Glutamatergic neuron (in vitro differentiated cells): ENCODE measurements at regions not wholly inside any gene's neighbourhood (a gene's known extent, or its start where the extent isn't known, plus 50 kb on each side); places are given as distances from the start of the nearest gene placed in this dataset.
A peak's percentile ranks its signal among the peaks of the same experiment; 100 is the strongest.
"Not testable (repeated sequence)": the region's sequence is repeated elsewhere in the genome, so short reads cannot be mapped to it uniquely, and the experiment has no call there.

Source experiments
- DNase-seq: peaks from one replicate; pipeline ENCODE4 v3.0.0; 2022
- H3K27ac Mint-ChIP-seq: one replicate; pipeline ENCODE4 v1.8.0; 2020; ENCODE audit warnings: mild to moderate bottlenecking, mixed read lengths, inconsistent platforms; ENCODE audit not compliant: unreplicated experiment
- H3K27me3 Mint-ChIP-seq: one replicate; pipeline ENCODE4 v1.8.0; 2020; ENCODE audit warnings: mild to moderate bottlenecking, moderate library complexity, mixed read lengths, inconsistent platforms; ENCODE audit not compliant: unreplicated experiment
- H3K36me3 Mint-ChIP-seq: one replicate; pipeline ENCODE4 v1.8.0; 2020; ENCODE audit warnings: mild to moderate bottlenecking, mixed read lengths, inconsistent platforms; ENCODE audit not compliant: unreplicated experiment
- H3K4me1 Mint-ChIP-seq: one replicate; pipeline ENCODE4 v1.8.0; 2020; ENCODE audit warnings: mild to moderate bottlenecking, low read depth, mixed read lengths, inconsistent platforms; ENCODE audit not compliant: unreplicated experiment
- H3K4me3 Mint-ChIP-seq: one replicate; pipeline ENCODE4 v1.8.0; 2020; ENCODE audit warnings: mild to moderate bottlenecking, mixed read lengths, inconsistent platforms; ENCODE audit not compliant: unreplicated experiment
- H3K9me3 Mint-ChIP-seq: one replicate; pipeline ENCODE4 v1.8.0; 2020; ENCODE audit warnings: mild to moderate bottlenecking, moderate library complexity, mixed read lengths, inconsistent platforms; ENCODE audit not compliant: unreplicated experiment
- TF ChIP-seq, protein P1 (sequence below): fragments of 200-600 bp; sonication (generic); IDR thresholded peaks from one replicate; pipeline ENCODE4 v1.5.0; 2021; ENCODE audit not compliant: partially characterized antibody, unreplicated experiment

DNA sequence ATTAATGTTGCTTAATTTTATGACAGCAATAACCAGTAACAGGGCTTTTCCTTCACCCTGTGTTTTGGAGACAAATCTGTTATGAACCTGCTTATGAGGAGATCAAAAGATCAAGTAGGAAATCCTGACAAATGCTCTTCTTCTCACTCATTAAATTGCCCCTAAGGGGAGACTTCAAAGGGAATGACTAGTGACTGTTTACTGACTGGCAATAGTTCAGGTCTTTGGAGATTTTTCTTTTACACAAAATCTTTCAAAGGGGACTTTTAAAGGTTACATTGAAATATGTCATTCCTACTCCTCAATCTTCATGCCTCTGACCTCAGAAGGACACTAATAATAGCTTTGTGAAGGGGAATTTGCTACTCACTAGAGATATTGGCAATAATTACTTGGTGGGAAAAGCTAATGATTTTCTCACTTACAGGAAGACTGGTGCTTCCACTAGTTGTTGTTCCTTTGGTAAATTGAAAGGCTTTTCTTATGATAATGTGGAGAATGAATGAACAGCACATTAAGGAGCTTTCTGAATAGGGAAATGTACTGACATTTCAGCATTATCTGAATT lies 292.9 kb upstream of the CA10 start:
- DNase-seq, result no peak
- H3K4me1 Mint-ChIP-seq, result no peaks in the 10 kb centered on the region
- no peaks in the 10 kb centered on the region for H3K36me3 Mint-ChIP-seq
- no peak overlapping the region for H3K4me3 Mint-ChIP-seq
- H3K27me3 Mint-ChIP-seq, result no peaks in the 10 kb centered on the region
- no peaks in the 10 kb centered on the region for H3K9me3 Mint-ChIP-seq
- no peak overlapping the region for H3K27ac Mint-ChIP-seq
- TF ChIP-seq, protein P1, sequence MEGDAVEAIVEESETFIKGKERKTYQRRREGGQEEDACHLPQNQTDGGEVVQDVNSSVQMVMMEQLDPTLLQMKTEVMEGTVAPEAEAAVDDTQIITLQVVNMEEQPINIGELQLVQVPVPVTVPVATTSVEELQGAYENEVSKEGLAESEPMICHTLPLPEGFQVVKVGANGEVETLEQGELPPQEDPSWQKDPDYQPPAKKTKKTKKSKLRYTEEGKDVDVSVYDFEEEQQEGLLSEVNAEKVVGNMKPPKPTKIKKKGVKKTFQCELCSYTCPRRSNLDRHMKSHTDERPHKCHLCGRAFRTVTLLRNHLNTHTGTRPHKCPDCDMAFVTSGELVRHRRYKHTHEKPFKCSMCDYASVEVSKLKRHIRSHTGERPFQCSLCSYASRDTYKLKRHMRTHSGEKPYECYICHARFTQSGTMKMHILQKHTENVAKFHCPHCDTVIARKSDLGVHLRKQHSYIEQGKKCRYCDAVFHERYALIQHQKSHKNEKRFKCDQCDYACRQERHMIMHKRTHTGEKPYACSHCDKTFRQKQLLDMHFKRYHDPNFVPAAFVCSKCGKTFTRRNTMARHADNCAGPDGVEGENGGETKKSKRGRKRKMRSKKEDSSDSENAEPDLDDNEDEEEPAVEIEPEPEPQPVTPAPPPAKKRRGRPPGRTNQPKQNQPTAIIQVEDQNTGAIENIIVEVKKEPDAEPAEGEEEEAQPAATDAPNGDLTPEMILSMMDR, result no peak

DNA sequence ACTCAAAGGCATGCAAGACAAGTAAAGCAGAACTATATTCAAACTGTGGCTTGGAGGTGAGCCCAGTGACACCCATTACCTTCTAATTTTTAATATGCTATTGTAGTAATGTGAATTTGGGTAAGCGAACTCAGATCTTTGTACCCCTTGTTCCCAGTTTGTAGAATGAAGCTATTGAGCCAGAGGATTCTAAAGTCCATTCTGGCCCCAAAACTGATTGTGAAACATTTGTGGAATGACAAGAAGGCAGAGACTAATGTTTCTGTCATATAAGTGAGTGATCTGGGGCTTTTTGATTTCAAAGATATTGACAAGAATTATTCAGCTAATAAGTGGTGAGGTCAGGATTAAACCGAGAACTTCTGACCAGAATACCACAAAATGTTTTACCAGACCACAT lies 283.8 kb upstream of the CA10 start:
- Mint-ChIP-seq H3K36me3 (peaks cover 4% of the 10 kb centered on the region), H3K27ac (no peak overlapping the region), H3K4me3 (no peak overlapping the region), H3K4me1 (no peaks in the 10 kb centered on the region), H3K9me3 (no peaks in the 10 kb centered on the region), H3K27me3 (peaks cover 2% of the 10 kb centered on the region)
- TF ChIP-seq, protein P1, result no peak
- no peak for DNase-seq

DNA sequence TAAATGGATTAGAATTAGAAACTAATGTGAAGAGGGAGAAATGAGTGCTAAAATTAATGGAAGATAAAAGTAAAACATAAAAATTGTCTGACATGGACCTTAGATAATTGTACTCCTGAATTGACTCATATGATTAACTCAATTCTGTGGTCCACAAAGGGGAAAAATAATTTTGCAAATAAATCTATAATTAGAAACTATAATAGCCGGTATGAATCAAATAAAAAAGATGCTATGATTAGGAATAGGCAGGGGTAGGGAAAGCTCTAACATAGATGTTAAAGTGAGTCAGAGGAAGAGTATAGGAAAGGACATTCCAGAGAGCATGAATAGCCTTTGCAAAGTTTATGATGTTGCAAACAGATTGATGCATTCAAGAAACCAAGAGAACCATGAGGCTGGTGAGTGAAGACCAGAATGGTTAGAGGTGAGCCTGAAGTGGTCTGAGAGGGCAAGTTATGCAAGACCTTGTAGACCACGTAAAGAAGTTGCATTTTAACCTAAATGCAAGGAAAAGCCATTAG lies 262.1 kb upstream of the CA10 start:
- H3K9me3 Mint-ChIP-seq, result no peaks in the 10 kb centered on the region
- H3K27ac Mint-ChIP-seq, result no peak overlapping the region
- H3K4me1 Mint-ChIP-seq, result no peaks in the 10 kb centered on the region
- H3K36me3 Mint-ChIP-seq, result no peaks in the 10 kb centered on the region
- no peaks in the 10 kb centered on the region for H3K27me3 Mint-ChIP-seq
- no peak overlapping the region for H3K4me3 Mint-ChIP-seq
- TF ChIP-seq, protein P1, result no peak
- no peak for DNase-seq

DNA sequence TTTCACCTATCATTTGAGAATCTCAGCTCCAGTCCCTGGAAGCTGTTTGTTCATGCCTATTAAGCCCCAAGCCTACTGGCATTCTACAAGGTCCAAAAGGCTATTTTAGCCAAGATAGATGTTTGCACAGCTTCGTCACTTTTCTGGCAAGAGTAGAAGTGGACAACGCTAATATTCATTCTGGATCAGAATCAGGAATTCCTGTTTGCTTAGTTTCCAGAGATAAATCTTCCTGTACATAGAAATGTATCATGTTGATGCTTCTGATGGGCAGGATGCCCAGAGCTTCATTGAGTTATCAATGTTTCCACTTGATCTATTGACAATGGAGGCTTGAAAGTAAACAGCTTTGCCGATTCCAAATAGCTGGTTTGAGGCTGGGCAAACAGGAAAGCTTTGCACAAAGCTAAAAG lies 260.7 kb upstream of the CA10 start:
- Mint-ChIP-seq H3K27me3 (no peaks in the 10 kb centered on the region), H3K27ac (no peak overlapping the region), H3K9me3 (no peaks in the 10 kb centered on the region), H3K4me3 (no peak overlapping the region), H3K4me1 (no peaks in the 10 kb centered on the region), H3K36me3 (no peaks in the 10 kb centered on the region)
- TF ChIP-seq, protein P1, result no peak
- DNase-seq, result no peak

DNA sequence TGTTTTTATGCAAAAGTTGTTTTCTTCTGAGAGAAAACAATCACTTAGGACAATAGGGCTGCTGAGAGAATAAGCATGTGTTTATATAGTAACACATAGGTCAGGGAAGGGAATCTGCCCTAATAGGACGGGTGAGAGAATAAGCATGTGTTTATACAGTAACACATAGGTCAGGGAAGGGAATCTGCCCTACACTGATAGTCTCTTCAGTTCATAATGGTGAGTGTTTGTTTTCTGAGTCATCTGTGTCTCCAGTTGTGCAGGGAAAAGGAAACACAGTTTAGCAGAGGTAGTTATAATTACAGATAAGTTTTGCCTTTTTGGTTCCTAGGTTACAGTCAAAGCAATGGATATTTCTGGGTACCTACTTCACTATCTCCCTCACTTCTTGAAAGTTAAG lies 252.3 kb upstream of the CA10 start:
- Mint-ChIP-seq H3K4me3 (no peak overlapping the region), H3K36me3 (no peaks in the 10 kb centered on the region), H3K27ac (no peak overlapping the region), H3K9me3 (no peaks in the 10 kb centered on the region), H3K27me3 (peaks cover 2% of the 10 kb centered on the region), H3K4me1 (no peaks in the 10 kb centered on the region)
- no peak for DNase-seq
- TF ChIP-seq, protein P1, result no peak

DNA sequence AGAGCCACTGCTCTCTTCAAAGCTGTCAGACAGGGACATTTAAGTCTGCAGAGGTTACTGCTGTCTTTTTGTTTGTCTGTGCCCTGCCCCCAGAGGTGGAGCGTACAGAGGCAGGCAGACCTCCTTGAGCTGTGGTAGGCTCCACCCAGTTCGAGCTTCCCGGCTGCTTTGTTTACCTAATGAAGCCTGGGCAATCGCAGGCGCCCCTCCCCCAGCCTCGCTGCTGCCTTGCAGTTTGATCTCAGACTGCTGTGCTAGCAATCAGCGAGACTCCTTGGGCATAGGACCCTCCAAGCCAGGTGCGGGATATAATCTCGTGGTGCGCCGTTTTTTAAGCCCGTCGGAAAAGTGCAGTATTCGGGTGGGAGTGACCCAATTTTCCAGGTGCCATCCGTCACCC lies 250.7 kb upstream of the CA10 start:
- not testable (repeated sequence) for H3K4me1 Mint-ChIP-seq, H3K36me3 Mint-ChIP-seq, H3K9me3 Mint-ChIP-seq, H3K27me3 Mint-ChIP-seq, H3K4me3 Mint-ChIP-seq, H3K27ac Mint-ChIP-seq
- peak; percentile 24 for DNase-seq
